ENCODE measurements at regions not wholly inside any gene's neighbourhood (a gene's known extent, or its start where the extent isn't known, plus 50 kb on each side); places are given as distances from the start of the nearest gene placed in this dataset.

DNA sequence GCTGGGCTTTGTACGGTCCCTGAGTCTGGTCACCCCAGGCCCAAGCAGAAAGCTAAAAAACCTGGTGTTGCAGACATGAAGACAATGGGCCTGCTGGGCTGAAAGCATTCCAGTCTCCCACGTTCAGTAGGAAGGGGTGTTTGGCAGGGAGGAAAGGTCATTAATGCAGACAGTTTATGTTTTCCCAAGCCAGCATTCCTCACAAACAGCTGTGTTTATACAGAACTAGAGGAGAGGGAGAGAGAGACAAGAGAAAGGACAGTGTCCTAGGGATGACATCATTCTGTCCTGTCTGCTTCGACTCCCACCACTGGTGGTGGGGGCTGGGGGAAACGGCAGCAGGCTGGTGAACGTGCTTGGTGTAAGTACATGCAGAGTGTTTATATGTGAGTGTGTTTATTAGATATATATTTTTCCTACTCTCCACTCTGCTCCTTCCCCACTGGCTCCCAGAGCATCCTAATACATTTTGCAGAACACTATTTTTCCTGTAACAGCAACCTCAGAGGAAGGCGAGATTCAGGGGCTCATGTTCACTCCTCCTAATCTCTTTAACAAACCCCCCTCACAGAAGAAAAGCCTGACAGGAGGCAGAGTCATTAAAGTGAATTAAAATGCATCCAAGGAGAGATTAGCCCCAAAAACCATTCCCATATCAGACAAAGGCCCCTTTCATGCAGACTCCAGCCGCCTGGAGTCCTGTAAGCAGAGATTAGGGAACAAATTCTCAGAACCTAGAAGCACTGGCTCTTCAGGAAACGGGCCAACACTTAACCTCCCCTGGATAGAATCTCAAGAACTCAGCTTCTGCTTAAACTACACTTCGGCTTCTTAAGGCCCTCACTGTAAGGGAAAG, 380.4 kb downstream of the TNS1 start:
- H3K4me3 ChIP-seq (ENCODE audit: low read depth, low read length): no peak overlapping the region
- DNase-seq (ENCODE audit: low read depth): no peak
- no peak for TF ChIP-seq MYC (IDR thresholded peaks at IDR 0.05; ENCODE audit: low read depth, low read length)
- TF ChIP-seq, protein P1, sequence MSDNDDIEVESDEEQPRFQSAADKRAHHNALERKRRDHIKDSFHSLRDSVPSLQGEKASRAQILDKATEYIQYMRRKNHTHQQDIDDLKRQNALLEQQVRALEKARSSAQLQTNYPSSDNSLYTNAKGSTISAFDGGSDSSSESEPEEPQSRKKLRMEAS (IDR thresholded peaks at IDR 0.05; ENCODE audit: low read depth, low read length): no peak
- TF ChIP-seq POLR2A (IDR thresholded peaks at IDR 0.05; ENCODE audit: extremely low read depth, insufficient read length): no peak
- TF ChIP-seq, protein P2, sequence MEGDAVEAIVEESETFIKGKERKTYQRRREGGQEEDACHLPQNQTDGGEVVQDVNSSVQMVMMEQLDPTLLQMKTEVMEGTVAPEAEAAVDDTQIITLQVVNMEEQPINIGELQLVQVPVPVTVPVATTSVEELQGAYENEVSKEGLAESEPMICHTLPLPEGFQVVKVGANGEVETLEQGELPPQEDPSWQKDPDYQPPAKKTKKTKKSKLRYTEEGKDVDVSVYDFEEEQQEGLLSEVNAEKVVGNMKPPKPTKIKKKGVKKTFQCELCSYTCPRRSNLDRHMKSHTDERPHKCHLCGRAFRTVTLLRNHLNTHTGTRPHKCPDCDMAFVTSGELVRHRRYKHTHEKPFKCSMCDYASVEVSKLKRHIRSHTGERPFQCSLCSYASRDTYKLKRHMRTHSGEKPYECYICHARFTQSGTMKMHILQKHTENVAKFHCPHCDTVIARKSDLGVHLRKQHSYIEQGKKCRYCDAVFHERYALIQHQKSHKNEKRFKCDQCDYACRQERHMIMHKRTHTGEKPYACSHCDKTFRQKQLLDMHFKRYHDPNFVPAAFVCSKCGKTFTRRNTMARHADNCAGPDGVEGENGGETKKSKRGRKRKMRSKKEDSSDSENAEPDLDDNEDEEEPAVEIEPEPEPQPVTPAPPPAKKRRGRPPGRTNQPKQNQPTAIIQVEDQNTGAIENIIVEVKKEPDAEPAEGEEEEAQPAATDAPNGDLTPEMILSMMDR (IDR thresholded peaks at IDR 0.05; ENCODE audit: low read depth, low read length): no peak

DNA sequence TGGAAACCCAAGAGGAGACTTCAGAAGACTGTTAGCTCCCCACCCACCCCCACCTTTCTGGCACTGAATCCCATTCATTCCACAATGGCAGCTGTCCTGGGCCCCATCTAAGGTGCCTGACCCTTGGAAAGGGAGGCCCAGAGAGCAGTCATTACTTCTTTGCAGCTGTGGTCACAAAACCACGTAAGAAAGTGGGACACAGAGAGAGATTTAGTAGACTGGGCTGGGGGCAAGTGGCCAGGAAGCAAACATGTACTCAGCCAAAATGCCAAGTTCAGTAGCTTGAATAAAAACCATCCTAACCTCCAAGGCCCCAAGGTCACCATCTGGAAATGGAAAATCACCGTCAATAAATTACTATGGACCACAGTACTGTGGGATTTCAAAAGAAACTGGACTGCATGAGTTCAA, 381.4 kb downstream of the TNS1 start:
- TF ChIP-seq, protein P2 (IDR thresholded peaks at IDR 0.05; ENCODE audit: low read depth, low read length): no peak
- TF ChIP-seq POLR2A (IDR thresholded peaks at IDR 0.05; ENCODE audit: extremely low read depth, insufficient read length): no peak
- no peak for TF ChIP-seq MYC (IDR thresholded peaks at IDR 0.05; ENCODE audit: low read depth, low read length)
- H3K4me3 ChIP-seq (ENCODE audit: low read depth, low read length): no peak overlapping the region
- DNase-seq (ENCODE audit: low read depth): no peak

DNA sequence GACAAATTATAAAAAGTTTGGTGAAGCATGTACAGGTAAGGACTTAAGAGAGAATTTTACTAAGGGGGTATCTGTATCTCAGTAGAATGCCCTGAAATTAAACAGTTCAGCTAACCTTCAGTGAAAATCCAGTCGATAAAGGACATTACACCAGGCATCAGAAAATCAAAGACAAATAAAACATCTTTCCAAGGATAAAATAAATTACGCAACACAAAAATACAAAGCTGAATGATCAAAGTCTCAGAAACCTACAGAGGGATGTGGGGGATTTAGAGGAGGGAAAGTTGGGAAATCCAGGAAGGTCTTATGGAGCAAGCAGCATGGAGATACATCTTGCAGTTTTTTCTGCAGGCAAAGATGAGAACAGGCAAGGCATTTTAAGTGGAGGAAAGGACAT, 384.1 kb downstream of the TNS1 start:
- no peak overlapping the region for H3K4me3 ChIP-seq (ENCODE audit: low read depth, low read length)
- DNase-seq (ENCODE audit: low read depth): no peak
- TF ChIP-seq, protein P1 (IDR thresholded peaks at IDR 0.05; ENCODE audit: low read depth, low read length): no peak
- TF ChIP-seq MYC (IDR thresholded peaks at IDR 0.05; ENCODE audit: low read depth, low read length): no peak
- TF ChIP-seq, protein P2 (IDR thresholded peaks at IDR 0.05; ENCODE audit: low read depth, low read length): no peak
- no peak for TF ChIP-seq POLR2A (IDR thresholded peaks at IDR 0.05; ENCODE audit: extremely low read depth, insufficient read length)

DNA sequence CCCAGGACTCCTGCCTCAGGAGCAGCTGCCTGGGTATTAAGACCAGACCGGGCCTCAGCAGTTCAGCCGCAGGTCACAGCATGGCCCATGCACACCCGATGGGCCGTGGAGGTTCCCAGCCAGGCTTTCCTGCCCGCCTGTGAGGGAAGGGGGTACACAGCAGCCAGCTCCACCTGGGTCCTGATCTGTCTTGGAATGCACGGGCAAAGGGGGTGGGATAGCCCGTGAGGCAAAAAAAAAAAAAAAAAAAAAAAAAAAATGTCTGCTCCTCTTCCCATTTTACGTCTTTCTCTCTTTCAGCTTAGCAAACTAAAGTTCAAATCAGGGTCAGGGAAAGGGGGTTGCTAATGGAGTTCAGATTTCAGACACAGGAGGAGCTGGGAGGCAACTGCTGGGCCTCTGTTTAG, 385.2 kb downstream of the TNS1 start:
- H3K4me3 ChIP-seq (ENCODE audit: low read depth, low read length): no peak overlapping the region
- TF ChIP-seq MYC (IDR thresholded peaks at IDR 0.05; ENCODE audit: low read depth, low read length): no peak
- no peak for DNase-seq (ENCODE audit: low read depth)

DNA sequence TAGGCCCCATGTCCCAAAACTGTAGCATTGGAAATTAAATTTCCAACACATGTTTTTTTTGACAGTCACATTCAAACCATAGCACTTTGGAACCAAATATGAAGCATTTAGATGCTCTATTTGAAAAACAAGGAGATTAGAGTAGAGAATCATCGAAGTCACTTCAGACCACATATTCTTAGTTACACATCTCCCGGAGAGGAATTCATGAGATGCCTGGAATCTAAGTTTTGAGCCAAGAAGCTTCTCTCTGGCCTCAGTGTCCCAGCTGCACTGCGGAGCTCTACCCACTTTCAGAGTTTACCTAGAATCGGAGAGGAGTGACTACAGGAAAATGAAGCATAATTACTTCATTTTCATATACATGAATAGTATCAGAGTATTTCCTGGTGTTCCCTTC, 385.9 kb downstream of the TNS1 start:
- no peak for DNase-seq (ENCODE audit: low read depth)
- no peak overlapping the region for H3K4me3 ChIP-seq (ENCODE audit: low read depth, low read length)
- TF ChIP-seq, protein P2 (IDR thresholded peaks at IDR 0.05; ENCODE audit: low read depth, low read length): no peak
- TF ChIP-seq, protein P1 (IDR thresholded peaks at IDR 0.05; ENCODE audit: low read depth, low read length): no peak
- TF ChIP-seq POLR2A (IDR thresholded peaks at IDR 0.05; ENCODE audit: extremely low read depth, insufficient read length) (no peak), MYC (IDR thresholded peaks at IDR 0.05; ENCODE audit: low read depth, low read length) (no peak)

DNA sequence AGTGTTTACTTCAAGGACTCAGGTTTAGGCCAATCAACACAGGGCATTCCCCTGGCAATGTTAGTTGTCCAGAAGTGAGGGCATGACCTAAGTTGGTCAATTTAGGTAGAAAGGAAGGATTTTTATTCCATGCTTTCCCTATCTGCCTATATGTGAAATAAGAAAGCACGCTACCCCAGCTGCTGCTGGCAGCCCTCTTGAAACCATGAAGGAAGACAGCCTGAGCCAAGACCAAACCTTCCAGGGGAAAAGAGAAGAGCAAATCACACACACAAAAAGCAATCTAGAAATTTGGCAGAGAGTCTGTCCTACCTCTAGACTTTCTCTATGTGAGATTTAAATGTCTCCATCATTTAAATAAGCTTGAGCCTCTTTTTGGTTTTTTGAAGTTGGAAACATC, 387.6 kb downstream of the TNS1 start:
- DNase-seq (ENCODE audit: low read depth): no peak
- TF ChIP-seq, protein P2 (IDR thresholded peaks at IDR 0.05; ENCODE audit: low read depth, low read length): no peak
- TF ChIP-seq POLR2A (IDR thresholded peaks at IDR 0.05; ENCODE audit: extremely low read depth, insufficient read length) (no peak), MYC (IDR thresholded peaks at IDR 0.05; ENCODE audit: low read depth, low read length) (no peak)
- TF ChIP-seq, protein P1 (IDR thresholded peaks at IDR 0.05; ENCODE audit: low read depth, low read length): no peak
- no peak overlapping the region for H3K4me3 ChIP-seq (ENCODE audit: low read depth, low read length)

All from NB4 (cell line).